Immature natural killer cell (primary cell): ENCODE measurements at regions not wholly inside any gene's neighbourhood (a gene's known extent, or its start where the extent isn't known, plus 50 kb on each side); places are given as distances from the start of the nearest gene placed in this dataset.

Experiments
- DNase-seq, 3 donors: peaks; one replicate each; pipeline ENCODE4 v3.0.0; 2022; ENCODE audit warnings: mixed read lengths in 1 of 3
- H3K27ac Mint-ChIP-seq, 6 donors: one replicate each; pipeline ENCODE4 v1.8.0; 2020; ENCODE audit warnings: mixed read lengths in 6 of 6, mild to moderate bottlenecking in 5 of 6, inconsistent platforms in 4 of 6, moderate library complexity in 3 of 6
- H3K27me3 Mint-ChIP-seq, 3 donors: one replicate each; pipeline ENCODE4 v1.8.0; 2020 to 2021; ENCODE audit warnings: low read depth in 3 of 3, mild to moderate bottlenecking in 3 of 3, mixed read lengths in 3 of 3, moderate library complexity in 3 of 3, inconsistent platforms in 1 of 3
- H3K36me3 Mint-ChIP-seq, 3 donors: one replicate each; pipeline ENCODE4 v1.8.0; 2020; ENCODE audit warnings: mixed read lengths in 3 of 3, inconsistent platforms in 2 of 3, mild to moderate bottlenecking in 2 of 3
- H3K4me1 Mint-ChIP-seq, 2 donors: one replicate each; pipeline ENCODE4 v1.8.0; 2020; ENCODE audit warnings: inconsistent platforms in 2 of 2, mild to moderate bottlenecking in 2 of 2, mixed read lengths in 2 of 2, moderate library complexity in 1 of 2
- H3K4me3 Mint-ChIP-seq, 5 donors: one replicate each; pipeline ENCODE4 v1.8.0; 2020; ENCODE audit warnings: mild to moderate bottlenecking in 5 of 5, mixed read lengths in 5 of 5, inconsistent platforms in 3 of 5, moderate library complexity in 3 of 5
- H3K9me3 Mint-ChIP-seq, 6 donors: one replicate each; pipeline ENCODE4 v1.8.0; 2020; ENCODE audit warnings: mild to moderate bottlenecking in 6 of 6, mixed read lengths in 6 of 6, inconsistent platforms in 4 of 6, moderate library complexity in 3 of 6

- no peak overlapping the region for H3K27ac Mint-ChIP-seq
- H3K27me3 Mint-ChIP-seq = peaks cover 0 to 2% (median 0%) of the 10 kb centered on the region in 3 donors
- no peak for DNase-seq
- no peaks in the 10 kb centered on the region for H3K9me3 Mint-ChIP-seq
- no peak overlapping the region for H3K4me3 Mint-ChIP-seq
- peaks cover 7 to 10% of the 10 kb centered on the region in 2 donors for H3K4me1 Mint-ChIP-seq
- no peaks in the 10 kb centered on the region for H3K36me3 Mint-ChIP-seq
Measured at GRCh38 chr7:55639640-55640039, 67.3 kb upstream of the VOPP1 start.

- no peak overlapping the region for H3K4me3 Mint-ChIP-seq
- H3K27me3 Mint-ChIP-seq = peaks cover 0 to 3% (median 2%) of the 10 kb centered on the region in 3 donors
- DNase-seq = no peak
- no peaks in the 10 kb centered on the region for H3K36me3 Mint-ChIP-seq
- no peaks in the 10 kb centered on the region for H3K4me1 Mint-ChIP-seq
- H3K9me3 Mint-ChIP-seq = no peaks in the 10 kb centered on the region
- no peak overlapping the region for H3K27ac Mint-ChIP-seq
Measured at GRCh38 chr7:55629051-55629677, 56.9 kb upstream of the VOPP1 start.

GRCh38 chr7:55624813-55625212 lies 52.5 kb upstream of the VOPP1 start:
- no peaks in the 10 kb centered on the region for H3K36me3 Mint-ChIP-seq
- H3K9me3 Mint-ChIP-seq = peaks cover 0 to 2% (median 0%) of the 10 kb centered on the region in 6 donors
- DNase-seq = no peak
- H3K27me3 Mint-ChIP-seq = peaks cover 0 to 3% (median 2%) of the 10 kb centered on the region in 3 donors
- H3K27ac Mint-ChIP-seq = no peak overlapping the region
- no peaks in the 10 kb centered on the region for H3K4me1 Mint-ChIP-seq
- no peak overlapping the region for H3K4me3 Mint-ChIP-seq

GRCh38 chr7:55623617-55624016 lies 51.3 kb upstream of the VOPP1 start:
- Mint-ChIP-seq H3K36me3 (no peaks in the 10 kb centered on the region), H3K9me3 (peaks cover 0 to 2% (median 0%) of the 10 kb centered on the region in 6 donors), H3K27ac (no peak overlapping the region), H3K4me3 (no peak overlapping the region), H3K27me3 (peaks cover 0 to 2% (median 0%) of the 10 kb centered on the region in 3 donors), H3K4me1 (no peaks in the 10 kb centered on the region)
- no peak for DNase-seq

GRCh38 chr7:55622241-55622640 lies 49.9 kb upstream of the VOPP1 start:
- H3K4me1 Mint-ChIP-seq = no peaks in the 10 kb centered on the region
- no peak for DNase-seq
- H3K27me3 Mint-ChIP-seq = peaks cover 0 to 8% (median 0%) of the 10 kb centered on the region in 3 donors
- peaks cover 0 to 7% (median 0%) of the 10 kb centered on the region in 6 donors for H3K9me3 Mint-ChIP-seq
- H3K36me3 Mint-ChIP-seq = no peaks in the 10 kb centered on the region
- no peak overlapping the region for H3K4me3 Mint-ChIP-seq
- no peak overlapping the region for H3K27ac Mint-ChIP-seq
